ACHN (cell line): ENCODE measurements at regions not wholly inside any gene's neighbourhood (a gene's known extent, or its start where the extent isn't known, plus 50 kb on each side); places are given as distances from the start of the nearest gene placed in this dataset.

Source experiments
- DNase-seq: peaks from one replicate; pipeline ENCODE4 v3.0.0-alpha.2; 2015
- in situ Hi-C: cut with HindIII; loops from 2 replicates; pipeline ENCODE4 v1.10.0; 2017; ENCODE audit warnings: low sequenced_read_pairs, low pct_ligation_motif_present, low pct_unique_long_range_greater_than_20kb

- in situ Hi-C loops = no loop called here
- no peak for DNase-seq
Observed at GRCh38 chr11:11760838-11761237, 80.9 kb upstream of the USP47 start.

- no peak for DNase-seq
- in situ Hi-C loops = no loop called here
Observed at GRCh38 chr11:11758603-11759196, 83.1 kb upstream of the USP47 start.

- no peak for DNase-seq
- in situ Hi-C loops = no loop called here
Observed at GRCh38 chr11:11757909-11758308, 83.9 kb upstream of the USP47 start.

DNA sequence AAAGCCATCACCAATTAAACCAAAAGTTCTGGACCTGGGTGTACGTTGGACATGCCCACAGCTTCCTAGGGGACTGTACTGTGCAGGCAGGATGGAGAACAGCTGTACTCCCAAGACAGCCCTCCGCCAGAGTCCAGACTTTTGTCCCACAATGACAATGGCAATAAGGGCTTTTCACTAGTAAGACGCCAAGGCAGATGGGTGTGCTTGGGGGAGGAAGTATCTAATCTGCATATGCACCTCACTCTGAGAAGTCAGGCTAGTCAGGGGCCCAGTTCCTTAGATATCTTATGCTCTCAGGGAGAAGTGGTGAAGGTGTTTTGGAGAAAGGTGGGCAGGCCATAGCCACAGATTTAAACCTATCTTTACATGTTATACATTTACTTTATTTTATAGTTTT, 85.1 kb upstream of the USP47 start:
- DNase-seq = no peak
- in situ Hi-C loops = no loop called here

- in situ Hi-C loops = no loop called here
- DNase-seq = no peak
Observed at GRCh38 chr11:11755871-11756270, 85.9 kb upstream of the USP47 start.

GRCh38 chr11:11752679-11753078, 89.1 kb upstream of the USP47 start:
- in situ Hi-C loops = no loop called here
- DNase-seq = no peak

GRCh38 chr11:11750017-11750878, 91.5 kb upstream of the USP47 start:
- DNase-seq = no peak
- in situ Hi-C loops = no loop called here

DNA sequence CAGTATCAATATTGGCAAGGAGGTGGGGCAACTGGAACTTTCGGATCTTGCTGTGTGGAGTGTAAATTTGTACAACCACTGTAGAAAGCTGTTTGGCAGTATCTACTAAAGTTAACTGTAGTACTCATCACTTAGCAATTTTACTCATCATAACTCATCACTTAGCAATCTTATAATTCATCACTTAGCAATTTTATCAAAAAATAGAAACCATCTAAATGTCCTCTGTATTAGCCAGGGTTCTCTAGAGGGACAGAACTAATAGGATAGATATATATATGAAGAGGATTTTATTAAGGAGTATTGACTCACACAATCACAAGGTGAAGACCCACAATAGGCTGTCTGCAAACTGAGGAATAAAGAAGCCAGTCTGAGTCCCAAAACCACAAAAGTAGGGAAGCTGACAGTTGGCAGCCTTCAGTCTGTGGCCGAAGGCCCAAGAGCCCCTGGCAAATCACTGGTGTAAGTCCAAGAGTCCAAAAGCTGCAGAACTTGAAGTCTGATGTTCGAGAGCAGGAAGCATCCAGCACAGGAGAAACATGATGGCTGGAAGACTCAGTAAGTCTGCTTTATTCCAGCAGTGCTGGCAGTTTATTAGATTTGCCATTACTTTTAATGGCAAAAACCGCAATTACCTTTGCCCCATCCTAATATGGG, 92.9 kb upstream of the USP47 start:
- in situ Hi-C loops = no loop called here
- peak; percentile 12 for DNase-seq

GRCh38 chr11:11747570-11747969, 94.2 kb upstream of the USP47 start:
- DNase-seq = no peak
- in situ Hi-C loops = no loop called here

GRCh38 chr11:11746449-11746848, 95.3 kb upstream of the USP47 start:
- DNase-seq = no peak
- in situ Hi-C loops = no loop called here

- no peak for DNase-seq
- in situ Hi-C loops = no loop called here
Observed at GRCh38 chr11:11743216-11743615, 98.6 kb upstream of the USP47 start.

DNA sequence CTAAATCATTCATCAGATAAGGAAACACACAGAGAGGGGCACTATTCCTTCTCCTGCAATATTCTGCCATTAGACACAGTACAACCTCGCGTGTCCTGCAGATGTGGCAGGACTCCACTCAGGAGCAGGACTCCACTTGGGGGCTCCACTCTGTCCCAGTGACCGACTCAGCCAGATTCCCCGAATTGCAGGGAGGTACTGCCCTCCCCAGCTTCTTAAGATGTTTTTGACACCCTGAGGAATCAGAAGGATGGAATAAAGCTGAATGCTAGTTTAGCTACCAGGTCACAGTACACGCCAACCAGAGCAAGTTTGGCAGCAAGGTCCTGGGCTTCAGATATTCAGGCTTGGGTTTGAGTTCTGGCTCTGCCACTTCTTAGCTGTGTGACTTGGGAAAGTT, 99.3 kb upstream of the USP47 start:
- DNase-seq = no peak
- in situ Hi-C loops = no loop called here

DNA sequence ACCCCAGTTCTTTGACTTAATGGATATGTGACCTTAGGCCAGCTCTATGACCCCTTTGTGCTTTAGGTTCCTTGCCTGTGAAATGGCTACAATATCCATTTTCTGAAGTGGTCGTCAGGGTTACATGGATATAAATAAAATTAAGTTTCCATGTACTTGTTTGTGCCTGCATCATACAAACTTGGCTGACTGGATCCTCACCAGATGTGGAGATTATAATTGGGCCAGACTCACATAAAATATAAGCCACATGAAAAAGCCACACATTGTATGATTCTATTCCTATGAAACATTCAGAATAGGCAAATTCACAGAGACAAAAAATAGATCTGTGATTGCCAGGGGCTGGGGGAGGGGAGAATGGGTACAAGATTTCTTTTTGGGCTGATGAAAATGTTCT, 100.9 kb upstream of the USP47 start:
- DNase-seq = no peak
- in situ Hi-C loops = no loop called here

DNA sequence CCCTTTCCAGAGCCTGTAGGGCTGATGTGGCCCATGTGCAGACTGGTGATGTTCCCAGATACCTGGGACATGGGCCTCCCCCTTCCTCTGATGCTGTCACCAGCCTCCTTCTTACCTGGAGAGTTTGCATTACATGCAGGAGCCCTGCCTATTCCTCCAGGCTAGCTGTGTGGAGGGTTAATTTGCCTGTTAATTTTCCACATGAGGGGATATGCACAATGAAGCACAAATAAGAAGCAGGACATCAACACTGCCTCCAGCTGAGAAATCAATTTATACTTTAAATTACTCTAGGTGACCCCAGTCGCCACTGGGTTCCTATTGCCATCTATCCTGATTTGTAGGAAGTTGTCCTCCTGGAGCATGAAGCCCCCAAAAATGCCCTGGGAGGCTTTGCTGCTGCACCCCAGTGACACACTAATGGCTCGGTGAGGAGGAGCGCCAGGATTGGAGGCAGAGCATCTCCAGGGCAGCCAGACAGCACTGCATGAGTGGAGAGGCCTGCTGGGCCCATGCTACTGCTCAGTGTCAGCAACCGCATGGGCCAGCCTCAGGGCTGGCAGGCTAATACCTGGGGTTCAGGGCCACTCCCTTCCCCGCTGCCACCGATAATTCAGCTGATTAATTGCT, 101.6 kb upstream of the USP47 start:
- DNase-seq = no peak

DNA sequence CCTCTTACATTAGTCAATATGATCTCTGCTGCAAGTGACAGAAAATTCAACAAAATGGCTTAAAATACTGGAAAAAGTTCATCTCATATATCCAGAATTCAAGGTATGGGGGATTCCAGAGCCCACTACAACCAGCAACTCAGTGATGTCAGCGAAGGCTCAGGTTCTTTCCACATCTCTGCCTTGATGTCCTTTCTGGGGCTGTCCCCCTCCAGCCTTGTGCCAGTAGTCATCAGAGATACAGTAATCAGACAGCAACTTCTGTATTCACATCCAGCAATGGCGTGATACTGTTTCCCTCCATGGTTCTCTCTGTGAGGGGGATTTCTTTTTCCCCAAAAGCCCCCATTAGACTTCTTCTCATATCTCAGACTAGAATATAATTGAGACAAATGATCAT, 103.4 kb upstream of the USP47 start:
- no peak for DNase-seq
- in situ Hi-C loops = no loop called here

More for the DNA sequence above, 101.6 kb upstream of the USP47 start:
- in situ Hi-C loops = no loop called here

DNA sequence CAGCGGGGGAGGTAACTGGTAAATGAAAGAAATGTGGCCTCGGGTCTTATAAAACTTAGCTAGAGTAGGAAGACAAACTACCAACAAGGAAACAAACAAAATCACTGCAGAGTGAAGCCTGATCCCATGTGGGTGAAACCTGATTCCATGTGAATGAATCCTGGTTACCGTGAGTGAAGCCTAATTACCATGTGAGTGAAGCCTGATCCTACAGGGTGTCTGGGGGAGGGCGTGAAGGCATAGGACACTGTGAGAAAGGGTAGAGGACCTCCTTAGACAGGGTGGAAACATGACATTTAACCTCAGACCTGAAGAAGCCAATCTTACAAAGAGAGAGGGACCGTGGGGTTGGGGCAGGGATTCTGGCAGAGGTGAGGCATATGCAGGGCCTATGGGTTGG, 106.2 kb upstream of the USP47 start:
- no peak for DNase-seq
- in situ Hi-C loops = no loop called here

DNA sequence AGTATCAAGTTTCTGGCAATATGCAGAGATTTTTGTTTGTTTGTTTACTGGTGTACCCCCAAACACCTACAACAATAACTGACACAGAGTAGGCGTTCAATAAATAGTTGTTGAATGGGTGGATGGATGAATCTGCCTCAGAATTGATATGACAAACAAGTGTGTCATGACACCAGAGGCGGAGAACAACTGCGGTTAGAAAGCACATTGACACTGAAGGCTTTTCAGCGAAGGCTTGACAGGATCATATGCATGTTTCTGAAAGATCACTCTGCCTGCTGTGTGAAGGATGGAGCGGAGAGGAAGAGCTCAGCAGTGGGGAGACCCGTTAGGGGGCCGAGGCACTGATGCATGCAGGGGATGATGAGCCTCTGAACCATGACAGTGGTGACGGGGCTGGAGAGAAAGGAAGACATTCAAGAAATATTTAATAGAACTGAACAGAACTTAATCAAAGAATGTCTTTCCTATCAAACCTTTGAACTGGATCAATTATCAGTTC, 108.5 kb upstream of the USP47 start:
- in situ Hi-C loops = no loop called here
- DNase-seq = no peak

- in situ Hi-C loops = no loop called here
- DNase-seq = no peak
Observed at GRCh38 chr11:11732116-11732515, 109.7 kb upstream of the USP47 start.
